GM12864 (cell line): ENCODE measurements at regions not wholly inside any gene's neighbourhood (a gene's known extent, or its start where the extent isn't known, plus 50 kb on each side); places are given as distances from the start of the nearest gene placed in this dataset.
"Not testable (repeated sequence)": the region's sequence is repeated elsewhere in the genome, so short reads cannot be mapped to it uniquely, and the experiment has no call there.

Source experiments
- DNase-seq: peaks from one replicate; pipeline ENCODE4 v3.0.0-alpha.2; 2011; ENCODE audit warnings: low read depth
- H3K4me3 ChIP-seq: 2 replicates; pipeline ENCODE4 v1.5.1; 2011; ENCODE audit warnings: mild to moderate bottlenecking, low read depth, low read length, control low read depth
- CTCF ChIP-seq: IDR thresholded peaks from 2 replicates; pipeline ENCODE4 v1.5.1; 2011; ENCODE audit warnings: low read depth, mild to moderate bottlenecking, moderate library complexity, low read length, control low read depth, inconsistent platforms; ENCODE audit errors: missing control alignments

- no peak for DNase-seq
- TF ChIP-seq CTCF = no peak
- no peak overlapping the region for H3K4me3 ChIP-seq
Measured at GRCh38 chrX:40530509-40530908, 50.3 kb upstream of the ATP6AP2 start.

GRCh38 chrX:40527543-40527942 is 53.2 kb upstream of the ATP6AP2 start:
- H3K4me3 ChIP-seq = no peak overlapping the region
- DNase-seq = no peak
- TF ChIP-seq CTCF = no peak

- TF ChIP-seq CTCF = no peak
- no peak overlapping the region for H3K4me3 ChIP-seq
- DNase-seq = no peak
Measured at GRCh38 chrX:40526412-40526811, 54.4 kb upstream of the ATP6AP2 start.

GRCh38 chrX:40525901-40526300 is 54.9 kb upstream of the ATP6AP2 start:
- not testable (repeated sequence) for H3K4me3 ChIP-seq, DNase-seq

GRCh38 chrX:40524423-40524822 is 56.3 kb upstream of the ATP6AP2 start:
- no peak overlapping the region for H3K4me3 ChIP-seq
- no peak for DNase-seq
- TF ChIP-seq CTCF = no peak

- DNase-seq = no peak
- no peak for TF ChIP-seq CTCF
- H3K4me3 ChIP-seq = no peak overlapping the region
Measured at GRCh38 chrX:40523852-40524251, 56.9 kb upstream of the ATP6AP2 start.

GRCh38 chrX:40521868-40522450 is 58.8 kb upstream of the ATP6AP2 start:
- no peak overlapping the region for H3K4me3 ChIP-seq
- no peak for DNase-seq
- TF ChIP-seq CTCF = no peak
